Smooth muscle cell (in vitro differentiated cells): ENCODE measurements at regions not wholly inside any gene's neighbourhood (a gene's known extent, or its start where the extent isn't known, plus 50 kb on each side); places are given as distances from the start of the nearest gene placed in this dataset.
A peak's percentile ranks its signal among the peaks of the same experiment; 100 is the strongest.

Source experiments
- DNase-seq: peaks from one replicate; lab custom pipeline; 2025; ENCODE audit not compliant: unreplicated experiment; lab: John Stamatoyannopoulos, UW
- H2AFZ ChIP-seq: fragments of 200-600 bp; sonication (generic); 2 replicates; pipeline ENCODE4 v1.6.0; 2016; ENCODE audit warnings: antibody characterized with exemption, low read depth, mild to moderate bottlenecking
- H3F3A ChIP-seq: fragments of 200-600 bp; sonication (generic); 2 replicates; pipeline ENCODE4 v1.6.0; 2017; ENCODE audit warnings: antibody characterized with exemption, low read depth
- H3K27ac ChIP-seq: fragments of 200-600 bp; sonication (generic); 2 replicates; pipeline ENCODE4 v1.5.1; 2016; ENCODE audit warnings: low read depth, mild to moderate bottlenecking
- H3K27me3 ChIP-seq: fragments of 200-600 bp; sonication (generic); 2 replicates; pipeline ENCODE4 v1.6.1; 2016; ENCODE audit warnings: low read depth, mild to moderate bottlenecking
- H3K36me3 ChIP-seq: fragments of 200-600 bp; sonication (generic); 2 replicates; pipeline ENCODE4 v1.5.1; 2016; ENCODE audit warnings: low read depth
- H3K4me1 ChIP-seq: fragments of 200-600 bp; sonication (generic); 2 replicates; pipeline ENCODE4 v1.5.1; 2016; ENCODE audit warnings: low read depth
- H3K4me2 ChIP-seq: fragments of 200-600 bp; sonication (generic); 2 replicates; pipeline ENCODE4 v1.6.0; 2016; ENCODE audit warnings: mild to moderate bottlenecking
- H3K4me3 ChIP-seq: fragments of 200-600 bp; sonication (generic); 2 replicates; pipeline ENCODE4 v1.5.1; 2016; ENCODE audit warnings: mild to moderate bottlenecking
- H3K79me2 ChIP-seq: fragments of 200-600 bp; sonication (generic); 2 replicates; pipeline ENCODE4 v1.6.0; 2016; ENCODE audit warnings: low read depth, mild to moderate bottlenecking
- H3K9ac ChIP-seq: fragments of 200-600 bp; sonication (generic); 2 replicates; pipeline ENCODE4 v1.6.0; 2016; ENCODE audit warnings: low read depth
- H3K9me3 ChIP-seq: fragments of 200-600 bp; sonication (generic); replicated peaks from 2 replicates; pipeline ENCODE4 v1.5.1; 2016; ENCODE audit warnings: low read depth
- H4K20me1 ChIP-seq: fragments of 200-600 bp; sonication (generic); 2 replicates; pipeline ENCODE4 v1.6.0; 2016; ENCODE audit warnings: low read depth
- CTCF ChIP-seq: fragments of 200-600 bp; sonication (generic); IDR thresholded peaks from 2 replicates; pipeline ENCODE4 v1.5.1; 2017; ENCODE audit warnings: borderline replicate concordance, mild to moderate bottlenecking, antibody characterized with exemption; ENCODE audit not compliant: insufficient read depth, poor library complexity, severe bottlenecking
- WGBS: methylation state at CpG from one replicate; pipeline ENCODE4 v1.1.7; 2016; ENCODE audit warnings: low lambda C conversion rate; 5-methylcytosine and 5-hydroxymethylcytosine counted together

GRCh38 chr3:16026753-16027152 lies 147.7 kb upstream of the GALNT15 start:
- no peaks in the 10 kb centered on the region for H3K27me3 ChIP-seq
- H3K4me2 ChIP-seq: no peak overlapping the region
- no peaks in the 10 kb centered on the region for H3K9me3 ChIP-seq
- no peak for TF ChIP-seq CTCF
- DNase-seq: no peak
- no peak overlapping the region for H3K27ac ChIP-seq
- no peaks in the 10 kb centered on the region for H4K20me1 ChIP-seq
- no peak overlapping the region for H2AFZ ChIP-seq
- H3K79me2 ChIP-seq: no peaks in the 10 kb centered on the region
- 48% methylated on average over 3 of the region's 3 CpGs for WGBS
- H3K9ac ChIP-seq: no peak overlapping the region
- H3K4me3 ChIP-seq: no peak overlapping the region
- no peaks in the 10 kb centered on the region for H3K36me3 ChIP-seq
- H3K4me1 ChIP-seq: peaks cover 8% of the 10 kb centered on the region
- H3F3A ChIP-seq: peaks cover 3% of the 10 kb centered on the region

- H3K9ac ChIP-seq: peak overlapping the region; percentile 51
- no peak for TF ChIP-seq CTCF
- no peaks in the 10 kb centered on the region for H3K9me3 ChIP-seq
- peak overlapping the region; percentile 86 for H3K27ac ChIP-seq
- no peaks in the 10 kb centered on the region for H4K20me1 ChIP-seq
- H3K79me2 ChIP-seq: no peaks in the 10 kb centered on the region
- WGBS: 16% methylated on average over 2 of the region's 2 CpGs
- H3K27me3 ChIP-seq: no peaks in the 10 kb centered on the region
- DNase-seq: no peak
- H2AFZ ChIP-seq: peak overlapping the region; percentile 30
- peak overlapping the region; percentile 60 for H3K4me2 ChIP-seq
- no peaks in the 10 kb centered on the region for H3K36me3 ChIP-seq
- no peak overlapping the region for H3K4me3 ChIP-seq
- peaks cover 3% of the 10 kb centered on the region for H3F3A ChIP-seq
- H3K4me1 ChIP-seq: peaks cover 8% of the 10 kb centered on the region
Measured at GRCh38 chr3:16028604-16029003, 145.9 kb upstream of the GALNT15 start.

GRCh38 chr3:16030342-16030741 lies 144.1 kb upstream of the GALNT15 start:
- 94% methylated on average over 4 of the region's 4 CpGs for WGBS
- no peaks in the 10 kb centered on the region for H3K9me3 ChIP-seq
- H3F3A ChIP-seq: peaks cover 3% of the 10 kb centered on the region
- no peaks in the 10 kb centered on the region for H3K36me3 ChIP-seq
- H3K4me3 ChIP-seq: no peak overlapping the region
- H4K20me1 ChIP-seq: no peaks in the 10 kb centered on the region
- peaks cover 8% of the 10 kb centered on the region for H3K4me1 ChIP-seq
- no peak overlapping the region for H2AFZ ChIP-seq
- no peak overlapping the region for H3K9ac ChIP-seq
- no peaks in the 10 kb centered on the region for H3K79me2 ChIP-seq
- DNase-seq: no peak
- H3K27me3 ChIP-seq: no peaks in the 10 kb centered on the region
- no peak overlapping the region for H3K4me2 ChIP-seq
- no peak for TF ChIP-seq CTCF
- H3K27ac ChIP-seq: no peak overlapping the region

- Histone ChIP-seq H3K9me3 (no peaks in the 10 kb centered on the region), H3K79me2 (no peaks in the 10 kb centered on the region), H2AFZ (no peak overlapping the region), H3K36me3 (no peaks in the 10 kb centered on the region), H3K27me3 (no peaks in the 10 kb centered on the region), H3F3A (peaks cover 3% of the 10 kb centered on the region), H3K9ac (no peak overlapping the region), H3K4me3 (no peak overlapping the region), H4K20me1 (no peaks in the 10 kb centered on the region), H3K4me2 (no peak overlapping the region), H3K27ac (no peak overlapping the region), H3K4me1 (peaks cover 8% of the 10 kb centered on the region)
- DNase-seq: no peak
- TF ChIP-seq CTCF: no peak
- WGBS: 85% methylated on average over 2 of the region's 2 CpGs
Measured at GRCh38 chr3:16031434-16031833, 143.0 kb upstream of the GALNT15 start.
